HG02623 (cell line): ENCODE measurements at regions not wholly inside any gene's neighbourhood (a gene's known extent, or its start where the extent isn't known, plus 50 kb on each side); places are given as distances from the start of the nearest gene placed in this dataset.

Experiments
- ATAC-seq: cut with Tn5 transposase; IDR thresholded peaks from one replicate; pipeline ENCODE4 v1.9.1; 2021; ENCODE audit warnings: moderate library complexity; ENCODE audit not compliant: unreplicated experiment

GRCh38 chr16:88283596-88283995 is 99.2 kb upstream of the ZNF469 start:
- no peak for ATAC-seq

- no peak for ATAC-seq
Observed at GRCh38 chr16:88284101-88284500, 98.7 kb upstream of the ZNF469 start.

- no peak for ATAC-seq
Observed at GRCh38 chr16:88284626-88285513, 97.9 kb upstream of the ZNF469 start.

- no peak for ATAC-seq
Observed at GRCh38 chr16:88285514-88285822, 97.3 kb upstream of the ZNF469 start.

GRCh38 chr16:88286301-88286923 is 96.3 kb upstream of the ZNF469 start:
- no peak for ATAC-seq

GRCh38 chr16:88287219-88287618 is 95.5 kb upstream of the ZNF469 start:
- ATAC-seq = no peak

- no peak for ATAC-seq
Observed at GRCh38 chr16:88288303-88288702, 94.5 kb upstream of the ZNF469 start.

GRCh38 chr16:88289001-88289400 is 93.8 kb upstream of the ZNF469 start:
- ATAC-seq = no peak

GRCh38 chr16:88289561-88289960 is 93.2 kb upstream of the ZNF469 start:
- ATAC-seq = no peak

- ATAC-seq = no peak
Observed at GRCh38 chr16:88289968-88290401, 92.8 kb upstream of the ZNF469 start.

- no peak for ATAC-seq
Observed at GRCh38 chr16:88290850-88291830, 91.6 kb upstream of the ZNF469 start.

- ATAC-seq = no peak
Observed at GRCh38 chr16:88292007-88292970, 90.5 kb upstream of the ZNF469 start.

- ATAC-seq = no peak
Observed at GRCh38 chr16:88293097-88293496, 89.7 kb upstream of the ZNF469 start.

GRCh38 chr16:88295671-88296436 is 86.9 kb upstream of the ZNF469 start:
- ATAC-seq = no peak

- ATAC-seq = no peak
Observed at GRCh38 chr16:88296437-88297177, 86.2 kb upstream of the ZNF469 start.

GRCh38 chr16:88297178-88297720 is 85.5 kb upstream of the ZNF469 start:
- ATAC-seq = no peak

- no peak for ATAC-seq
Observed at GRCh38 chr16:88298181-88298832, 84.5 kb upstream of the ZNF469 start.
